Endodermal cell (in vitro differentiated cells): ENCODE measurements at regions not wholly inside any gene's neighbourhood (a gene's known extent, or its start where the extent isn't known, plus 50 kb on each side); places are given as distances from the start of the nearest gene placed in this dataset.

ENCODE experiments used
- DNase-seq: peaks from one replicate; pipeline ENCODE4 v3.0.0-alpha.2; 2017
- H3K27ac ChIP-seq: 2 replicates; pipeline ENCODE4 v1.5.1; 2013; ENCODE audit warnings: mild to moderate bottlenecking, low read depth, low read length, moderate library complexity
- H3K27me3 ChIP-seq: 2 replicates; pipeline ENCODE4 v1.6.1; 2013; ENCODE audit warnings: mild to moderate bottlenecking, low read length, moderate library complexity; ENCODE audit not compliant: insufficient read depth, control insufficient read depth, poor library complexity, severe bottlenecking
- H3K36me3 ChIP-seq: 2 replicates; pipeline ENCODE4 v1.7.0; 2013; ENCODE audit warnings: mild to moderate bottlenecking, low read length, moderate library complexity; ENCODE audit not compliant: control insufficient read depth, insufficient read depth
- H3K4me1 ChIP-seq: one replicate; pipeline ENCODE4 v1.7.0; 2013; ENCODE audit warnings: low read length; ENCODE audit not compliant: control insufficient read depth, insufficient read depth
- H3K4me3 ChIP-seq: 2 replicates; pipeline ENCODE4 v1.5.1; 2013; ENCODE audit warnings: mild to moderate bottlenecking, low read length, moderate library complexity
- H3K9ac ChIP-seq: 2 replicates; pipeline ENCODE4 v1.6.1; 2013; ENCODE audit warnings: mild to moderate bottlenecking, low read length, moderate library complexity; ENCODE audit not compliant: poor library complexity, severe bottlenecking; ENCODE audit errors: extremely low read depth
- H3K9me3 ChIP-seq: 2 replicates; pipeline ENCODE4 v1.6.1; 2013; ENCODE audit warnings: mild to moderate bottlenecking, low read length, moderate library complexity; ENCODE audit not compliant: control insufficient read depth
- H3K27ac Mint-ChIP-seq: 2 replicates; pipeline ENCODE4 v1.8.0; 2020; ENCODE audit warnings: mixed read lengths
- H3K27me3 Mint-ChIP-seq: 2 replicates; pipeline ENCODE4 v1.8.0; 2021; ENCODE audit warnings: mild to moderate bottlenecking, mixed read lengths; ENCODE audit not compliant: insufficient read depth
- H3K36me3 Mint-ChIP-seq: 2 replicates; pipeline ENCODE4 v1.8.0; 2020; ENCODE audit warnings: low read depth, mixed read lengths
- H3K4me1 Mint-ChIP-seq: 2 replicates; pipeline ENCODE4 v1.8.0; 2020; ENCODE audit warnings: mixed read lengths
- H3K4me3 Mint-ChIP-seq: 2 replicates; pipeline ENCODE4 v1.8.0; 2020; ENCODE audit warnings: mild to moderate bottlenecking, moderate library complexity, mixed read lengths
- H3K9me3 Mint-ChIP-seq: 2 replicates; pipeline ENCODE4 v1.8.0; 2020; ENCODE audit warnings: mild to moderate bottlenecking, mixed read lengths
- WGBS, 2 experiments: methylation state at CpG; one replicate each; pipeline versions ENCODE4 v1.1.5 to v1.1.7; 2013; ENCODE audit warnings: missing lambda C conversion rate in 2 of 2, mixed read lengths in 1 of 2; ENCODE audit not compliant: insufficient coverage in 1 of 2, insufficient read length in 1 of 2; 5-methylcytosine and 5-hydroxymethylcytosine counted together
- TF ChIP-seq, protein P1 (sequence below): fragments of 200-600 bp; sonication (generic); conservative IDR thresholded peaks from 2 replicates; pipeline ENCODE4 v1.5.0; 2021; ENCODE audit warnings: antibody characterized with exemption, mild to moderate bottlenecking

- Mint-ChIP-seq H3K9me3 (no peaks in the 10 kb centered on the region), H3K27ac (no peak overlapping the region), H3K4me3 (no peak overlapping the region), H3K4me1 (peaks cover 5% of the 10 kb centered on the region), H3K36me3 (no peaks in the 10 kb centered on the region), H3K27me3 (no peaks in the 10 kb centered on the region)
- Histone ChIP-seq H3K9me3 (no peaks in the 10 kb centered on the region), H3K4me3 (no peak overlapping the region), H3K4me1 (peaks cover 2% of the 10 kb centered on the region), H3K27me3 (no peaks in the 10 kb centered on the region), H3K9ac (no peak overlapping the region), H3K27ac (no peak overlapping the region), H3K36me3 (no peaks in the 10 kb centered on the region)
- TF ChIP-seq, protein P1, sequence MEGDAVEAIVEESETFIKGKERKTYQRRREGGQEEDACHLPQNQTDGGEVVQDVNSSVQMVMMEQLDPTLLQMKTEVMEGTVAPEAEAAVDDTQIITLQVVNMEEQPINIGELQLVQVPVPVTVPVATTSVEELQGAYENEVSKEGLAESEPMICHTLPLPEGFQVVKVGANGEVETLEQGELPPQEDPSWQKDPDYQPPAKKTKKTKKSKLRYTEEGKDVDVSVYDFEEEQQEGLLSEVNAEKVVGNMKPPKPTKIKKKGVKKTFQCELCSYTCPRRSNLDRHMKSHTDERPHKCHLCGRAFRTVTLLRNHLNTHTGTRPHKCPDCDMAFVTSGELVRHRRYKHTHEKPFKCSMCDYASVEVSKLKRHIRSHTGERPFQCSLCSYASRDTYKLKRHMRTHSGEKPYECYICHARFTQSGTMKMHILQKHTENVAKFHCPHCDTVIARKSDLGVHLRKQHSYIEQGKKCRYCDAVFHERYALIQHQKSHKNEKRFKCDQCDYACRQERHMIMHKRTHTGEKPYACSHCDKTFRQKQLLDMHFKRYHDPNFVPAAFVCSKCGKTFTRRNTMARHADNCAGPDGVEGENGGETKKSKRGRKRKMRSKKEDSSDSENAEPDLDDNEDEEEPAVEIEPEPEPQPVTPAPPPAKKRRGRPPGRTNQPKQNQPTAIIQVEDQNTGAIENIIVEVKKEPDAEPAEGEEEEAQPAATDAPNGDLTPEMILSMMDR: no peak
- 86 to 100% methylated on average over 1 of the region's 1 CpG for WGBS, 2 experiments
- DNase-seq: no peak
Observed at GRCh38 chr3:82347585-82347984, 586.1 kb upstream of the GBE1 start.

DNA sequence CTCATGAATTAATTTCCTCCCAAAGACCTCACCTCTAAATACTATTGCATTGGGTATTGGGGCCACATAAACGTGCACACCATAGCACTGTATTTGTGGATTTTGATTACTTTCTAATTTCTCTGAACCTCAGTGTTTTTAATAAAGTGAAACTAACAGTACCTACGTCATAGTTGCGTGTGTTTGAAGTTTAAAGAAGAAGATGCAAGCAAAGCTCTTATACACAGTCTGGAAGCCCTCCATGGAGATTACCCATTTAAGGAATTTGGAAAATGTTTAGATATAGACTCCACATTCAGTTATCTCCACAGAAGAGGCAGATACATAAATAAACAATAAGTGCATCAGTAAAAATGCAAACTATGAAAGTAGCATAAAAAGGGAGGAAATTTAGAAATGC lies 581.1 kb upstream of the GBE1 start:
- peaks cover 3% of the 10 kb centered on the region for H3K9me3 Mint-ChIP-seq
- Histone ChIP-seq H3K4me1 (peaks cover 2% of the 10 kb centered on the region), H3K9me3 (no peaks in the 10 kb centered on the region), H3K36me3 (no peaks in the 10 kb centered on the region), H3K9ac (no peak overlapping the region), H3K27me3 (no peaks in the 10 kb centered on the region), H3K4me3 (no peak overlapping the region), H3K27ac (no peak overlapping the region)
- WGBS, 2 experiments: 92% methylated on average over 3 of the region's 3 CpGs; no CpG with 5 or more reads in 1 of the 2 experiments
- no peaks in the 10 kb centered on the region for H3K36me3 Mint-ChIP-seq
- H3K4me1 Mint-ChIP-seq: peaks cover 4% of the 10 kb centered on the region
- no peaks in the 10 kb centered on the region for H3K27me3 Mint-ChIP-seq
- DNase-seq: no peak
- H3K4me3 Mint-ChIP-seq: no peak overlapping the region
- no peak overlapping the region for H3K27ac Mint-ChIP-seq
- TF ChIP-seq, protein P1: no peak

GRCh38 chr3:82329300-82329699 lies 567.9 kb upstream of the GBE1 start:
- Mint-ChIP-seq H3K27me3 (no peaks in the 10 kb centered on the region), H3K36me3 (no peaks in the 10 kb centered on the region), H3K9me3 (no peaks in the 10 kb centered on the region), H3K4me3 (no peak overlapping the region), H3K4me1 (no peaks in the 10 kb centered on the region), H3K27ac (no peak overlapping the region)
- WGBS, 2 experiments: no CpG with 5 or more reads among the region's 2 CpGs
- no peaks in the 10 kb centered on the region for H3K9me3 ChIP-seq
- no peak overlapping the region for H3K4me3 ChIP-seq
- H3K27me3 ChIP-seq: no peaks in the 10 kb centered on the region
- no peaks in the 10 kb centered on the region for H3K4me1 ChIP-seq
- no peaks in the 10 kb centered on the region for H3K36me3 ChIP-seq
- no peak overlapping the region for H3K27ac ChIP-seq
- DNase-seq: no peak
- no peak overlapping the region for H3K9ac ChIP-seq
- TF ChIP-seq, protein P1: peak; percentile 74
